ENCODE measurements at regions not wholly inside any gene's neighbourhood (a gene's known extent, or its start where the extent isn't known, plus 50 kb on each side); places are given as distances from the start of the nearest gene placed in this dataset.

DNA sequence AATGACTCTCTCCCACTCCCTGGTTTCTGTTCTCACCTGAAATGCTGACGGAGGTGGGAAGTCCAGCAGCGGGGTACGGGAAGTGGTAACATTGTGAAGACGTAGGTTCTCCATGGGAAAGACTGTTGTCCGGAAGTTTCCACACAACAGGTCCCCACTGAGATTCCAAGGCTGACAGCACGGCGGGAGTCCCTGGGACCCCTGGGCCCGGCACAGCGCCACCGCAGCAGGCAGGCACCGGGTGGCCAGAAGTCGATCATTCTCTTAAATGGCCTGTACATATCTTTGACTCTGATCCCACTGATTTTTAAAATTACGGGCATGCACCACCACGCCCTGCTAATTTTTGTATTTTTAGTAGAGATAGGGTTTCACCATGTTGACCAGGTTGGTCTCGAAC, 201.0 kb upstream of the SALL3 start:
- DNase-seq (ENCODE audit: low read depth), result no peak
- TF ChIP-seq, protein P1, sequence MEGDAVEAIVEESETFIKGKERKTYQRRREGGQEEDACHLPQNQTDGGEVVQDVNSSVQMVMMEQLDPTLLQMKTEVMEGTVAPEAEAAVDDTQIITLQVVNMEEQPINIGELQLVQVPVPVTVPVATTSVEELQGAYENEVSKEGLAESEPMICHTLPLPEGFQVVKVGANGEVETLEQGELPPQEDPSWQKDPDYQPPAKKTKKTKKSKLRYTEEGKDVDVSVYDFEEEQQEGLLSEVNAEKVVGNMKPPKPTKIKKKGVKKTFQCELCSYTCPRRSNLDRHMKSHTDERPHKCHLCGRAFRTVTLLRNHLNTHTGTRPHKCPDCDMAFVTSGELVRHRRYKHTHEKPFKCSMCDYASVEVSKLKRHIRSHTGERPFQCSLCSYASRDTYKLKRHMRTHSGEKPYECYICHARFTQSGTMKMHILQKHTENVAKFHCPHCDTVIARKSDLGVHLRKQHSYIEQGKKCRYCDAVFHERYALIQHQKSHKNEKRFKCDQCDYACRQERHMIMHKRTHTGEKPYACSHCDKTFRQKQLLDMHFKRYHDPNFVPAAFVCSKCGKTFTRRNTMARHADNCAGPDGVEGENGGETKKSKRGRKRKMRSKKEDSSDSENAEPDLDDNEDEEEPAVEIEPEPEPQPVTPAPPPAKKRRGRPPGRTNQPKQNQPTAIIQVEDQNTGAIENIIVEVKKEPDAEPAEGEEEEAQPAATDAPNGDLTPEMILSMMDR (IDR thresholded peaks at IDR 0.05; ENCODE audit: insufficient read depth, low read length, poor library complexity, severe bottlenecking), result no peak
- Histone ChIP-seq H3K36me3 (ENCODE audit: control insufficient read depth, insufficient read depth, low read length) (no peaks in the 10 kb centered on the region), H3K27me3 (ENCODE audit: control insufficient read depth, insufficient read depth, low read length) (no peaks in the 10 kb centered on the region), H3K4me3 (ENCODE audit: low read depth, low read length) (no peak overlapping the region)

DNA sequence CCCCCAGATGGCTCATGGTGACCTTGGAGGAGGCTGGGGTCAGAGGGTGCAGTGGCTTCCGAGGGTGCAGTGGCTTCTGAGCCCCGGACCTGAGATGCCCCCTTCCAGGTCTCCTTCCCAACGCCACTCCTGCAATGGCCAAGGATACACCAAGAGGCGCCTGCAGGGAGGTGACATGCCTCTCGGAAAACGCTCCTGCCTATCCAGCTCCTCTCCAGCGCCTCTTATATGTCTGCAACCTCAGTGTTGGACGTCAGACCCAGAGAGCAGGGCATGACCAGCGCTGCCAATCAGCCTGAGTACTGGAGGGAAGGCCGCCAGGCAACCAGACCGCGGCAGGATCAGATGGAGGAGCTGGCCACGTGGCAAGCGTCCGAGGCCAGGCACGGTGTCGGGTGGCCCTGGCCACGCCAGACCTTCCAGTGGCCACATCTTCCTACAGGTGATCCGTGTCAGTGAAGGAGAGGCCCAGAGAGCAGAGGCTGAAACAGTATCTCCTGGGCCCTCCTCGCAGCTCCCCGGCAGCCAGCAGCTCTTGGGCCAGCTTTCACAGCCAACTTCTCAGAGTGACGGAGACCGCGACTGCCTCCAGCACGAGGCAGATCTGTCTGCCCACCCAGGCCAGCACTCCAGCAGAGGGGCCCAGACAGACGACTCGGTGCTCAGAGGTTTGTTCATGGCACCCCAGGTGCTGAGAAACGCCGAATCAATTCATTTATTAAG, 199.5 kb upstream of the SALL3 start:
- Histone ChIP-seq H3K36me3 (ENCODE audit: control insufficient read depth, insufficient read depth, low read length) (no peaks in the 10 kb centered on the region), H3K27me3 (ENCODE audit: control insufficient read depth, insufficient read depth, low read length) (no peaks in the 10 kb centered on the region), H3K4me3 (ENCODE audit: low read depth, low read length) (no peak overlapping the region)
- TF ChIP-seq, protein P1 (IDR thresholded peaks at IDR 0.05; ENCODE audit: insufficient read depth, low read length, poor library complexity, severe bottlenecking), result no peak
- DNase-seq (ENCODE audit: low read depth), result no peak

DNA sequence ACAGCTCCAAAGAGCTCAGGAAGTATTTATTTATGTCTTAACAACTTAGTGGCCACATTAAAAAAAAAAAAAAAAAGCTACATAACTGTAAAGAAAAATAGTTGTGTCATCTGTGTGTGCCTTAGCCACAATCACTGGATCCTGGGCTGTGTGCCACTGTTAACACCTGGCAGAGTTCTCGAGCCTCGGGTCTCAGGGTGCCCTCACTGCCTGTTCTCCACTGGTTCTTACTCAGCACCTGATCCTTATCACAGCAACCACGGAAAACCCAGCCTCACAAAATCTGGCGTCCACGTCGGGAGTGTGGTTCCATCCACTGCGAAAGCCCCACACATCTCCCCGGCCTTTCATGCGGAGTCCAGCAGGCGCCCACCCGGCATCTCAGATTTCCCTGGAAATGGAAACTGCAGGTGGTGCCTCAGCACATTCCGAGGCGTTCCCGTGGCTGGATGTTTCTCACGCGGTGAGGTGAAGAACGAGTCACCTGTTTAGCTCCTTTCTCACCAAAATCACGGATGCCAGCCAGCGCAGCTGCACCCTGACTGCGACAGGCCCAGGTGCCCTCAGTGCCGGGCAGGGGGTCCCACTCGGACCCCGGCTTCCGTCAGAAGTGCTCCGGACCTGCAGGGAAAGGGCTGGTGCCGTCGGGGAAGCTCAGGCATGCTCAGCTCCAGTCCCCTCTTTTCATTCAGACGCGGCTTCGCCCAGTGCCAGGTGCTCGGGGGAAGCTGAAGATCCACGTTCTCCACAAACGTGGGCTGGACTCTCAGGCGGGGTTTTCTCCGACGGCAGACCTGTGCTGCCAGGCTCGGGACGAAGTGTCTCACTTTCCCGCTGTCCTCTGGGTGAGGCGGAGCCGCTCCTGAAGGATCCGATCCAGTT, 198.7 kb upstream of the SALL3 start:
- Histone ChIP-seq H3K4me3 (ENCODE audit: low read depth, low read length) (no peak overlapping the region), H3K36me3 (ENCODE audit: control insufficient read depth, insufficient read depth, low read length) (no peaks in the 10 kb centered on the region), H3K27me3 (ENCODE audit: control insufficient read depth, insufficient read depth, low read length) (no peaks in the 10 kb centered on the region)
- DNase-seq (ENCODE audit: low read depth), result no peak
- TF ChIP-seq, protein P1 (IDR thresholded peaks at IDR 0.05; ENCODE audit: insufficient read depth, low read length, poor library complexity, severe bottlenecking), result no peak

DNA sequence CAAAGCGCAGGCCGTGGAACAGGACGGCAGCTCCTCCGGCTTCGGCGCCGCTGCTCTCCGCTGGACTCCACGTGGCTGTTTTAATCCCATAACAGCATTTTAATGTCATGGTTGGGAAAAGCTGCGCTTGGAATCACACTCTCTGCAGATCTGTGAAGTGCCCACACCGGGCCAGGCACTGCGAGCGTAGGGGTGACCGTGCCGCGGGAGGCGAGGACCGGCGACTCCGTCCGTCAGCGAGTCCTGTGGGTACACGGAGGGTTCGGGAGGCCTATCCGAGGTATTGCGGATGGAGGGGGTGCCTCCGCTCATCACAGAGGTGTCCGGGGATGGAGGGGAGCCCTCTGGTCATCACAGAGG, 198.0 kb upstream of the SALL3 start:
- no peaks in the 10 kb centered on the region for H3K36me3 ChIP-seq (ENCODE audit: control insufficient read depth, insufficient read depth, low read length)
- no peak for DNase-seq (ENCODE audit: low read depth)
- no peak overlapping the region for H3K4me3 ChIP-seq (ENCODE audit: low read depth, low read length)
- TF ChIP-seq, protein P1 (IDR thresholded peaks at IDR 0.05; ENCODE audit: insufficient read depth, low read length, poor library complexity, severe bottlenecking), result no peak
- H3K27me3 ChIP-seq (ENCODE audit: control insufficient read depth, insufficient read depth, low read length), result no peaks in the 10 kb centered on the region

DNA sequence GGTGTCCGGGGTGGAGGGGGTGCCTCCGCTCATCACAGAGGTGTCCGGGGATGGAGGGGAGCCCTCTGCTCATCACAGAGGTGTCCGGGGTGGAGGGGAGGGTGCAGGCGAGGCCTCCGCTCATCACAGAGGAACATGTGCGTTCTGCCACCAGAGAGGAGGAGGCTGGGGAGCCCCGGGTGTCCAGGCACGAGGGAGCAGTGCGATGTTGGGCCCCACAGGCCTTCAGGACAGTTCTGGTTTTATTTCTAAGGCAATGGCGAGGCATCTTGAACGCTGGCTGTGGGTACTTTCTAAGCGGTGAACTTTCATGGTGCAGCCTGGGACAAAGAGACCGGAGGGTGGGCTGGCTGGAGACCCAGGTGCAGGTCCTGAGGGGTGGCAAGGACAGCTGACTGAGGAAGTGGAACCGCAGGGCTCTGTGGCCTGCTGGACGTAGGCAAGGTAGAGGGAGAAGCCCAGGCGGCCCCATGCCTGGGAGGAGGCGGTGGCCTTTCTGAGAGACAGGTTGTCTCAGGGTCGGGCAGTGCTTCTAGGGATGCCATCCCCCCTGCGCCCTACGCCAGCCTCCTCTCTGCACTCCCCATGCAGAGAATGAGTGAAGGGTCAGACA, 196.6 kb upstream of the SALL3 start:
- H3K27me3 ChIP-seq (ENCODE audit: control insufficient read depth, insufficient read depth, low read length), result no peaks in the 10 kb centered on the region
- DNase-seq (ENCODE audit: low read depth), result no peak
- H3K36me3 ChIP-seq (ENCODE audit: control insufficient read depth, insufficient read depth, low read length), result no peaks in the 10 kb centered on the region
- H3K4me3 ChIP-seq (ENCODE audit: low read depth, low read length), result no peak overlapping the region
- TF ChIP-seq, protein P1 (IDR thresholded peaks at IDR 0.05; ENCODE audit: insufficient read depth, low read length, poor library complexity, severe bottlenecking), result no peak
